Heart left ventricle (tissue), 16 donors: ENCODE measurements at regions not wholly inside any gene's neighbourhood (a gene's known extent, or its start where the extent isn't known, plus 50 kb on each side); places are given as distances from the start of the nearest gene placed in this dataset.

ENCODE experiments used
- ATAC-seq, 4 donors: fragments of 200-7000 bp; cut with Tn5 transposase; one replicate each; pipeline ENCODE4 v1.9.1; 2020 to 2022; ENCODE audit warnings: moderate library complexity in 4 of 4, mild to moderate bottlenecking in 3 of 4, moderate number of reproducible peaks in 1 of 4
- DNase-seq, 5 donors: peaks; one replicate each; pipeline ENCODE4 v3.0.0-alpha.2; 2020
- H3K27ac ChIP-seq, 12 donors: fragments of 200-600 bp; sonication (generic) in 4 of 12; one replicate each; pipeline versions ENCODE4 v1.5.0 to v1.8.0; 2016 to 2022; ENCODE audit warnings: mild to moderate bottlenecking in 2 of 12
- H3K27me3 ChIP-seq, 9 donors: fragments of 200-600 bp; sonication (generic) in 2 of 9; one replicate each; pipeline versions ENCODE4 v1.5.1 to v1.8.0; 2016 to 2022; ENCODE audit warnings: mild to moderate bottlenecking in 3 of 9
- H3K36me3 ChIP-seq, 9 donors: fragments of 200-600 bp; sonication (generic) in 2 of 9; one replicate each; pipeline versions ENCODE4 v1.5.0 to v1.8.0; 2018 to 2022; ENCODE audit warnings: mild to moderate bottlenecking in 2 of 9
- H3K4me1 ChIP-seq, 12 donors: fragments of 200-600 bp; sonication (generic) in 4 of 12; one replicate each; pipeline versions ENCODE4 v1.5.0 to v1.8.0; 2016 to 2022; ENCODE audit warnings: mild to moderate bottlenecking in 3 of 12
- H3K4me3 ChIP-seq, 12 donors: fragments of 200-600 bp; sonication (generic) in 4 of 12; one replicate each; pipeline versions ENCODE4 v1.5.0 to v1.8.0; 2017 to 2022; ENCODE audit warnings: mild to moderate bottlenecking in 9 of 12, moderate library complexity in 4 of 12
- H3K9me3 ChIP-seq, 12 donors: fragments of 200-600 bp; sonication (generic) in 4 of 12; one replicate each; pipeline versions ENCODE4 v1.5.0 to v1.8.0; 2016 to 2022; ENCODE audit warnings: mild to moderate bottlenecking in 1 of 12
- POLR2A ChIP-seq, 2 donors: fragments of 450-650 bp; IDR thresholded peaks; one replicate each; pipeline ENCODE4 v1.6.1; 2017; ENCODE audit warnings: antibody characterized with exemption in 2 of 2, mild to moderate bottlenecking in 2 of 2, moderate library complexity in 2 of 2
- WGBS, 4 donors: extraction: QIAGEN DNeasy Blood & Tissue Kit in 2 of 4; methylation state at CpG; one replicate each; pipeline versions ENCODE4 v1.1.5 to v1.1.7; 2013 to 2018; 5-methylcytosine and 5-hydroxymethylcytosine counted together
- intact Hi-C, 10 donors: fragments of 100-400 bp; cut with DNase I; formaldehyde crosslinking; loops; one replicate each; pipeline versions ENCODE4 v1.11.1 to v1.14.2; 2022
- TF ChIP-seq, protein P1 (sequence below), 12 donors: fragments of 200-600 bp; sonication (generic) in 4 of 12; IDR thresholded peaks; one replicate each; pipeline versions ENCODE4 v1.5.0 to v1.8.0; 2018 to 2022; ENCODE audit warnings: antibody characterized with exemption in 12 of 12, mild to moderate bottlenecking in 5 of 12
- donor health status: ischemic (EF 13 %, LVEDD 7.1; RV severe dilation, severe dysfunction).
- donor health status: healthy with polysubstance abuse.
- donor health status: DM: no; HTN: yes; CAD: no.
- donor health status: DM: no; HTN: no; CAD: no.
- donor health status: ischemic (EF 25% LVEDD 6.9; RV normal size, moderate dysfunction).
- donor health status: ischemic (EF 25% LVEDD 5.7; RV mildly dilated, moderate dysfunction).
- donor health status: healthy.
- donor health status: DM: yes; HTN: yes; CAD: no.
- donor health status: ischemic (EF 35%, LVEDD 5.7; RV mildly dilated, moderate dysfunction).
- donor health status: nonischemic (EF 11% LVEDD 7.7; RV severe dilation, severe dysfunction).
- donor health status: DM: yes; HTN: yes; CAD: no.
- donor health status: PGD.
- donor health status: ischemic (EF 29% LVEDD 5.4; RV normal size, mild dysfunction).
- donor health status: nonischemic (EF 23%, LVEDD 6.1; RV moderate dilation, normal function).

DNA sequence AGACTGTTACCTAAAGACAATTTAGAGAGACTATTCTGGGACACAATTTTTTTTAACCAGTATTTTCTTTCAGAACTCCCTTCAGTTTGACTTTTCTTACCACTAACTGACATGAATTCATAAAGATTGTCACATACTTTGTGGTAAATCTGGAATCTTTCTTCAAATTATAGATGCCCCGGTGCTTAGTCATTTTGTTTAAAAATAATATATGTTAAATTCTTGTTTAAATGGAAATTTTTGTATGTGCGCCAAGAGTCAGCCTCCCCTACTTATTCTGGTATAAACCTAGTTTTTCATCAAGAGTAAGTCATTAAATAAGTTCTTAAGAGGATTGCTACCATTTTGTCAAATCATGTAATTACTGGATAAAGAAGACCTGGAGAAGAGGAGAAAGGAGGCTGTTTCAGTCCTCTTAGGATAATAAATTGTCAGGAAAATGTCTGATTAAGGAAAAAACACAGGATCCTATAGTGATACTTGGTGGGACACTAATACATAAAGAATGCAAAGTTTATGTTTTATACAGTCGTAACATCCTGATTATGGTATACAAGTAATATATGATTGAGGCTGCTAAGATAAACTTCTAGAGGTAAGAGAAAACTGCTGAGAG, 424.4 kb downstream of the PMP22 start:
- no peaks in the 10 kb centered on the region for H3K27me3 ChIP-seq
- no peak overlapping the region for H3K27ac ChIP-seq
- no peaks in the 10 kb centered on the region for H3K4me1 ChIP-seq
- TF ChIP-seq, protein P1, sequence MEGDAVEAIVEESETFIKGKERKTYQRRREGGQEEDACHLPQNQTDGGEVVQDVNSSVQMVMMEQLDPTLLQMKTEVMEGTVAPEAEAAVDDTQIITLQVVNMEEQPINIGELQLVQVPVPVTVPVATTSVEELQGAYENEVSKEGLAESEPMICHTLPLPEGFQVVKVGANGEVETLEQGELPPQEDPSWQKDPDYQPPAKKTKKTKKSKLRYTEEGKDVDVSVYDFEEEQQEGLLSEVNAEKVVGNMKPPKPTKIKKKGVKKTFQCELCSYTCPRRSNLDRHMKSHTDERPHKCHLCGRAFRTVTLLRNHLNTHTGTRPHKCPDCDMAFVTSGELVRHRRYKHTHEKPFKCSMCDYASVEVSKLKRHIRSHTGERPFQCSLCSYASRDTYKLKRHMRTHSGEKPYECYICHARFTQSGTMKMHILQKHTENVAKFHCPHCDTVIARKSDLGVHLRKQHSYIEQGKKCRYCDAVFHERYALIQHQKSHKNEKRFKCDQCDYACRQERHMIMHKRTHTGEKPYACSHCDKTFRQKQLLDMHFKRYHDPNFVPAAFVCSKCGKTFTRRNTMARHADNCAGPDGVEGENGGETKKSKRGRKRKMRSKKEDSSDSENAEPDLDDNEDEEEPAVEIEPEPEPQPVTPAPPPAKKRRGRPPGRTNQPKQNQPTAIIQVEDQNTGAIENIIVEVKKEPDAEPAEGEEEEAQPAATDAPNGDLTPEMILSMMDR (IDR thresholded peaks at IDR 0.05): no peak
- no peak for TF ChIP-seq POLR2A (IDR thresholded peaks at IDR 0.05)
- ATAC-seq (no peak), DNase-seq (no peak)
- no peaks in the 10 kb centered on the region for H3K9me3 ChIP-seq
- intact Hi-C loops: no loop called here
- H3K36me3 ChIP-seq: no peaks in the 10 kb centered on the region
- WGBS, 4 donors: 80 to 88% (median 86%) methylated on average over 3 of the region's 3 CpGs
- no peak overlapping the region for H3K4me3 ChIP-seq

DNA sequence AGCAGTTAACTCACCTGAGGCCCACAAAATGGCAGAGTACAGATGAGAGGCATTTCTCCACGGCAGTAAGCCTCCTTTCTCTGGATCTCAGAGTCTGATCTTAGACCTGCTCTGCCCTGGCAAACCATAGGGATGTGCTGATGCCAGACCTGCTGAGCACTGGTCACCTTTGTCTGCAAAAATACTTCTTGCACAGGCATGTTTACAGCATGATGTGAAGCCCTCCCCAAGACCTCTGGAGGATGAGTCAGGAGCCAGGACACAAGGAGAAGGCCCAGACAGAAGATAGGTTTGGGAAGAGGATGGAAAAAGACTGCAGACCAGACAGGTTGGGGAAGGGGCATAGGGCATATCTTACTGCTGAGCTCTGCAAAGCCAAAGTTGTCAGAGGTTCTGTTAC, 426.6 kb downstream of the PMP22 start:
- Histone ChIP-seq H3K9me3 (peaks cover 0 to 3% (median 0%) of the 10 kb centered on the region in 12 donors), H3K36me3 (no peaks in the 10 kb centered on the region), H3K4me1 (no peaks in the 10 kb centered on the region), H3K27me3 (no peaks in the 10 kb centered on the region), H3K27ac (no peak overlapping the region), H3K4me3 (no peak overlapping the region)
- intact Hi-C loops: no loop called here
- WGBS, 4 donors: 23 to 48% (median 35%) methylated on average over 1 of the region's 1 CpG
- no peak for ATAC-seq
- TF ChIP-seq, protein P1 (IDR thresholded peaks at IDR 0.05): no peak
- no peak for TF ChIP-seq POLR2A (IDR thresholded peaks at IDR 0.05)
- DNase-seq: no peak

GRCh38 chr17:14833201-14833785, 431.8 kb downstream of the PMP22 start:
- no peaks in the 10 kb centered on the region for H3K36me3 ChIP-seq
- no peak for ATAC-seq

DNA sequence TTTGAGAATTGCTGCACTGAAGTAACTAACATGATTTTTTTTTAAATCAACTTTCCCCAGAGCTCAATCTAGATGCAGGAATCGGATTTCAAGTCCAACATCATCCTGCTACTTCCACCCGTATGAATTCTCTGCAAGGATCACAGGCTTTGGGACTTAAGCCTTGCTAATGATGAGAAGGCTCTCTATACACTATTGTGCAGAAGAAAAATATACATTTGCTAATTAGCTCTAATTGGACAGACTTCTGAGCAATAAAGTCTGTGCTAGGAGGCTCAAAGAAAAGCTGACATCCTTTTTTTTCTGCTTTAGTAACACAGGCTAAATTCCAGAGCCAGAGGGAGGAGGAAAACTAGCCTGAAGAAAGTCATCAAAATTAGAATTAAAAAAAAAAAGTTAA, 433.6 kb downstream of the PMP22 start:
- intact Hi-C loops: no loop called here
- H3K27me3 ChIP-seq: peaks cover 0 to 10% (median 0%) of the 10 kb centered on the region in 9 donors
- TF ChIP-seq POLR2A (IDR thresholded peaks at IDR 0.05): no peak
- TF ChIP-seq, protein P1 (IDR thresholded peaks at IDR 0.05): no peak
- peaks cover 0 to 3% (median 0%) of the 10 kb centered on the region in 12 donors for H3K9me3 ChIP-seq
- H3K4me3 ChIP-seq: no peak overlapping the region
- WGBS, 4 donors: 9 to 35% (median 27%) methylated on average over 2 of the region's 2 CpGs
- ATAC-seq (no peak), DNase-seq (no peak)
- no peak overlapping the region for H3K27ac ChIP-seq
- H3K4me1 ChIP-seq: no peaks in the 10 kb centered on the region
- H3K36me3 ChIP-seq: no peaks in the 10 kb centered on the region

More at GRCh38 chr17:14833201-14833785, 431.8 kb downstream of the PMP22 start:
- no peaks in the 10 kb centered on the region for H3K4me1 ChIP-seq
- TF ChIP-seq POLR2A (IDR thresholded peaks at IDR 0.05): no peak
- TF ChIP-seq, protein P1 (IDR thresholded peaks at IDR 0.05): no peak
- H3K4me3 ChIP-seq: no peak overlapping the region
- peaks cover 0 to 10% (median 0%) of the 10 kb centered on the region in 9 donors for H3K27me3 ChIP-seq
- H3K9me3 ChIP-seq: peaks cover 0 to 3% (median 0%) of the 10 kb centered on the region in 12 donors
- H3K27ac ChIP-seq: no peak overlapping the region
- WGBS, 4 donors: 29 to 33% (median 32%) methylated on average over 6 of the region's 6 CpGs
- no peak for DNase-seq
- intact Hi-C loops: no loop called here
